Uterus (tissue), 2 donors: ENCODE measurements at regions not wholly inside any gene's neighbourhood (a gene's known extent, or its start where the extent isn't known, plus 50 kb on each side); places are given as distances from the start of the nearest gene placed in this dataset.

Experiments used
- CTCF ChIP-seq, 4 experiments: fragments of 200-600 bp in 2 of 4; fragments of 450-650 bp in 2 of 4; sonication (generic) in 2 of 4; IDR thresholded peaks; one replicate each; pipeline ENCODE4 v1.5.1; 2016 to 2019; ENCODE audit warnings: antibody characterized with exemption in 4 of 4, mild to moderate bottlenecking in 2 of 4, moderate library complexity in 1 of 4
- POLR2A ChIP-seq, 2 donors: fragments of 450-650 bp; IDR thresholded peaks; one replicate each; pipeline ENCODE4 v1.6.1; 2016; ENCODE audit warnings: antibody characterized with exemption in 2 of 2, mild to moderate bottlenecking in 1 of 2, moderate library complexity in 1 of 2

- no peak for TF ChIP-seq CTCF (IDR thresholded peaks at IDR 0.05)
- no peak for TF ChIP-seq POLR2A (IDR thresholded peaks at IDR 0.05)
Measured at GRCh38 chr12:48419116-48419935, 53.0 kb upstream of the ANP32D start.
